GM06990 (cell line): ENCODE measurements at regions not wholly inside any gene's neighbourhood (a gene's known extent, or its start where the extent isn't known, plus 50 kb on each side); places are given as distances from the start of the nearest gene placed in this dataset.
"Not testable (repeated sequence)": the region's sequence is repeated elsewhere in the genome, so short reads cannot be mapped to it uniquely, and the experiment has no call there.

ENCODE experiments used
- DNase-seq: peaks from one replicate; pipeline ENCODE4 v3.0.0-alpha.2; 2011; ENCODE audit not compliant: insufficient read length; ENCODE audit errors: extremely low read depth
- H3K27me3 ChIP-seq: replicated peaks from 2 replicates; pipeline ENCODE4 v1.6.0; 2011; ENCODE audit warnings: low read length; ENCODE audit not compliant: control insufficient read depth, insufficient read depth
- H3K36me3 ChIP-seq: 2 replicates; pipeline ENCODE4 v1.5.1; 2011; ENCODE audit warnings: low read length; ENCODE audit not compliant: control insufficient read depth, insufficient read depth
- H3K4me3 ChIP-seq: replicated peaks from 2 replicates; pipeline ENCODE4 v1.5.1; 2011; ENCODE audit warnings: low read depth, mild to moderate bottlenecking, control low read depth, low read length
- TF ChIP-seq, protein P1 (sequence below): IDR thresholded peaks from 2 replicates; pipeline ENCODE4 v1.5.1; 2011; ENCODE audit warnings: low read length, control low read depth, mild to moderate bottlenecking, inconsistent platforms; ENCODE audit not compliant: insufficient read depth, poor library complexity, severe bottlenecking

- TF ChIP-seq, protein P1, sequence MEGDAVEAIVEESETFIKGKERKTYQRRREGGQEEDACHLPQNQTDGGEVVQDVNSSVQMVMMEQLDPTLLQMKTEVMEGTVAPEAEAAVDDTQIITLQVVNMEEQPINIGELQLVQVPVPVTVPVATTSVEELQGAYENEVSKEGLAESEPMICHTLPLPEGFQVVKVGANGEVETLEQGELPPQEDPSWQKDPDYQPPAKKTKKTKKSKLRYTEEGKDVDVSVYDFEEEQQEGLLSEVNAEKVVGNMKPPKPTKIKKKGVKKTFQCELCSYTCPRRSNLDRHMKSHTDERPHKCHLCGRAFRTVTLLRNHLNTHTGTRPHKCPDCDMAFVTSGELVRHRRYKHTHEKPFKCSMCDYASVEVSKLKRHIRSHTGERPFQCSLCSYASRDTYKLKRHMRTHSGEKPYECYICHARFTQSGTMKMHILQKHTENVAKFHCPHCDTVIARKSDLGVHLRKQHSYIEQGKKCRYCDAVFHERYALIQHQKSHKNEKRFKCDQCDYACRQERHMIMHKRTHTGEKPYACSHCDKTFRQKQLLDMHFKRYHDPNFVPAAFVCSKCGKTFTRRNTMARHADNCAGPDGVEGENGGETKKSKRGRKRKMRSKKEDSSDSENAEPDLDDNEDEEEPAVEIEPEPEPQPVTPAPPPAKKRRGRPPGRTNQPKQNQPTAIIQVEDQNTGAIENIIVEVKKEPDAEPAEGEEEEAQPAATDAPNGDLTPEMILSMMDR: no peak
- H3K27me3 ChIP-seq: no peaks in the 10 kb centered on the region
- no peak for DNase-seq
- no peaks in the 10 kb centered on the region for H3K36me3 ChIP-seq
- no peak overlapping the region for H3K4me3 ChIP-seq
Measured at GRCh38 chr4:188403272-188403671, 264.0 kb downstream of the TRIML1 start.

DNA sequence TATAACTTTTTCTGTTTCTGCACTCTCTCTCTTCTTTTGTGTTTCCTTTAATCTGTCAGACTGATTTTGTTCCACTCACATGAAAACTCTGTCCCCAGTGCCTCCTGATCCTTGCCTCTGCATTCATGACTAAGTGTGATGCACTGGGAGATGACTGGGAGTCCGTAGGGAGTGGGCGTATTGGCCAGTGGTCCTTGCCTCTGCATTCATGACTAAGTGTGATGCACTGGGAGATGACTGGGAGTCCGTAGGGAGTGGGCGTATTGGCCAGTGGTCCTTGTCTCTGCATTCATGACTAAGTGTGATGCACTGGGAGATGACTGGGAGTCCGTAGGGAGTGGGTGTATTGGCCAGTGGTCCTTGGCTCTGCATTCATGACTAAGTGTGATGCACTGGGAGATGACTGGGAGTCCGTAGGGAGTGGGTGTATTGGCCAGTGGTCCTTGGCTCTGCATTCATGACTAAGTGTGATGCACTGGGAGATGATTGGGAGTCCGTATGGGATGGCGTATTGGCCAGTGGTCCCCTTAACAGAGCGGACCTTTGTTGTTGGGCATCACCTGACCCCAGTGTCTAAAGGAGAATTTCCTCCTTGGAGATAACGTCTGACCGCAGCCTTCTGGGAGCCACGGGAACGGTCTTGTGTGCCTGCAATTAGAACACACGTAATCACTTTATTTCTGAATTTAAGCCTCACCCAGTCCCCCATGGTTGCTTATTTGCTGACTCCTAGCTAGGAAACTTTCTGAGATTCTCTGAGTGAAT, 266.0 kb downstream of the TRIML1 start:
- not testable (repeated sequence) for H3K27me3 ChIP-seq, H3K4me3 ChIP-seq, H3K36me3 ChIP-seq, DNase-seq

DNA sequence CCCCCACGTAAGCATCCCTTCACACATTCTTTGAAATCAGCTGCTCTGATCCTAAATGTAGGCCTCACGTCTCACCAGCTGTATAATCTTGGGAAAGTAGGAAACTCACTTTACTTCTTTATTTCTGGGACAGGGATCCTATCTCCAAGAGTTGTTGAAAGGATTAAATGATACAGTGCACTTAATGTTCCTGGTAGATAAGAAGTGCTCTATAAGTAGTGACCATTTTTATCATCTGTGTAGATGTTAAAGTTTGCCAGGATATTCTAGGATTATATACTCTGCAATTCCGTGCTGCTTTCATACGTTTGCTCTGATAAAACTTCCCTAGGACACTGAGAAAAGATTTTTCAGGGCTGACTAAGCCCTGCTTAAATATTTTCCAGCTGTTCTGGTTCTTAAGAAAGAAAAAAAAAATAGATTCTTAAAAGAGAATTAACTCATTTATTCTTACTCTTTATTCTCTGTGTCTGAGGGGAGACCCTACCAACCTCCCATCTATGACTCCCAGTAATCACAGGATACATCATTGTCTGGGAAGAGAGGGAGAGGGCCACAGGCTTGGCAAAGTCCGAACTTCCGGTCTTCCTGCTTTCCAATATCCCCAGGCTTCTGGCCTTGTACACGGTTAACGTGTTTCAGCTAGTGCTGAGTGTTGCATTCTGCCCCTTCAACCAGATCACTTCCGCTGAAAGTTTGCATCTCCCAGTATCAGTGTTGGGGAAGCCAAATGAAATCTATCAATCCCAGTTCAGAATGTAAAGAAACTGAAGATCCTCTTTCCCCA, 269.2 kb downstream of the TRIML1 start:
- H3K36me3 ChIP-seq: no peaks in the 10 kb centered on the region
- no peaks in the 10 kb centered on the region for H3K27me3 ChIP-seq
- TF ChIP-seq, protein P1: no peak
- no peak for DNase-seq
- no peak overlapping the region for H3K4me3 ChIP-seq

- Histone ChIP-seq H3K4me3 (no peak overlapping the region), H3K27me3 (no peaks in the 10 kb centered on the region), H3K36me3 (no peaks in the 10 kb centered on the region)
- DNase-seq: no peak
- TF ChIP-seq, protein P1: no peak
Measured at GRCh38 chr4:188409851-188410250, 270.6 kb downstream of the TRIML1 start.

GRCh38 chr4:188411805-188412204, 272.6 kb downstream of the TRIML1 start:
- Histone ChIP-seq H3K27me3 (no peaks in the 10 kb centered on the region), H3K4me3 (no peak overlapping the region), H3K36me3 (no peaks in the 10 kb centered on the region)
- TF ChIP-seq, protein P1: no peak
- no peak for DNase-seq

GRCh38 chr4:188412499-188412898, 273.3 kb downstream of the TRIML1 start:
- no peaks in the 10 kb centered on the region for H3K36me3 ChIP-seq
- no peak for DNase-seq
- H3K4me3 ChIP-seq: no peak overlapping the region
- TF ChIP-seq, protein P1: no peak
- H3K27me3 ChIP-seq: no peaks in the 10 kb centered on the region
